ENCODE measurements at regions not wholly inside any gene's neighbourhood (a gene's known extent, or its start where the extent isn't known, plus 50 kb on each side); places are given as distances from the start of the nearest gene placed in this dataset.

DNA sequence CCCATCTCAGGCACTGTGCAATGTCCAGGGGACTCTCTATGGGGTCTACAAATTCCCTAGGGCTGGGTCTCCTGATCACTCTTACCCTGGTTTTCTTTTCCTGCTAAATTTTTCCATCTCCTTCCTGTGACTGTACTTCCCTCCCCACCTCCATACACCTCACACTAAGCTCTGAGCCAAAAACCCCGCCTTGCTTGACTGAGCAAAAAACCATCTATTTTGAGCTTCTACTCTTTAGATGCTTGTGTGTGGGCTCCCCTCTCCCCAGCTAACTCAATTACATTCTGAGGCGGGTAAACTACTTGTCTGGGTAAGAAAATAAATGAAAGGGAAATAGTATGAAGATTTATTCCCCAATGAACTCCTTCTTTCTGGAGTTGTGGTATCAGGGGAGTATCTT, 187.9 kb downstream of the PTPRU start:
- H3K27ac ChIP-seq (ENCODE audit: low read depth in 2 of 2, low read length in 1 of 2) = no peak overlapping the region
- no peaks in the 10 kb centered on the region for H3K36me3 ChIP-seq (ENCODE audit: control insufficient read depth in 2 of 2, insufficient read depth in 2 of 2, low read length in 1 of 2)
- 79 to 81% methylated on average over 2 of the region's 2 CpGs for WGBS, 2 donors
- H3K9me3 ChIP-seq (ENCODE audit: control insufficient read depth in 2 of 2, insufficient read depth in 1 of 2, low read depth in 1 of 2, low read length in 1 of 2) = peaks cover 0 to 2% of the 10 kb centered on the region in 2 donors
- peaks cover 0 to 3% of the 10 kb centered on the region in 2 donors for H3K4me1 ChIP-seq (ENCODE audit: control insufficient read depth in 2 of 2, insufficient read depth in 2 of 2, low read length in 1 of 2)
- no peaks in the 10 kb centered on the region for H3K27me3 ChIP-seq (ENCODE audit: control insufficient read depth in 1 of 2, insufficient read depth in 2 of 2, low read length in 2 of 2)
- no peak overlapping the region for H3K4me3 ChIP-seq (ENCODE audit: low read depth in 1 of 2, low read length in 2 of 2)

DNA sequence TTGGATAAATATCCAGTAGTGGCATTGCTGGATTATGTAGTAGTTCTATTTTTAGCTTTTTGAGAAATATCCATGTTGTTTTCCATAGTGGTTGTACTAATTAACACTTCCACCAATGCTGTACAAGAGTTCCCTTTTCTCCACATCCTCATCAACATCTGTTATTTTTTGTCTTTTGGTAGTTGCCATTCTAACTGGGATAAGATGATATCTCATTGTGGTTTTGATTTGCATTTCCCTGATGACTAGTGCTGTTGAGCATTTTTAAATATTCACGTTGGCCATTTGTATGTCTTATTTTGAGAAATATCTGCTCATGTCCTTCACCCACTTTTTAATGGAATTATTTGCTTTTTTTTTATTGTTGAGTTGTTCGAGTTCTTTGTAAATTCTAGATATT, 183.9 kb downstream of the PTPRU start:
- Histone ChIP-seq H3K4me1 (ENCODE audit: control insufficient read depth in 2 of 2, insufficient read depth in 2 of 2, low read length in 1 of 2) (peaks cover 0 to 3% of the 10 kb centered on the region in 2 donors), H3K36me3 (ENCODE audit: control insufficient read depth in 2 of 2, insufficient read depth in 2 of 2, low read length in 1 of 2) (no peaks in the 10 kb centered on the region), H3K27me3 (ENCODE audit: control insufficient read depth in 1 of 2, insufficient read depth in 2 of 2, low read length in 2 of 2) (no peaks in the 10 kb centered on the region), H3K4me3 (ENCODE audit: low read depth in 1 of 2, low read length in 2 of 2) (no peak overlapping the region), H3K27ac (ENCODE audit: low read depth in 2 of 2, low read length in 1 of 2) (no peak overlapping the region), H3K9me3 (ENCODE audit: control insufficient read depth in 2 of 2, insufficient read depth in 1 of 2, low read depth in 1 of 2, low read length in 1 of 2) (no peaks in the 10 kb centered on the region)
- WGBS, 2 donors = 70 to 74% methylated on average over 2 of the region's 2 CpGs

DNA sequence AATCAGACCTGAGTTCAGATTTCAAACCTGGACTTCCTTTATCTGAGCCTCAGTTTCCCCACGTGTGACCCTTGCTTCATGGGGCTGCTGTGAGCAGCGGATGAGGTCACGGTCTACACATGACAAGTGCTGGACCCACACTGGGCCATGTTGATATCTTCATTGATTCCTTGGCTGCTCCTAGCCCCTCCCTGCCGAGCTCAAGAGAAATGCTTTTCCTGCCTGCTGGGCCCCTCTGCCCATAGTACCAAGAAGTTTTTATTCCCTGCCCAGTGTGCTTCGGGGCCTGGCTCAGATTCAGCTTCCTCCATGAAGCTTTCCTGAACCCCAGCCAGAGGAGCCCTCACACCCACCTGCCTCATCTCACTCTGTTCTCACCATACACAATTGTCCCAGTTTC, 181.6 kb downstream of the PTPRU start:
- Histone ChIP-seq H3K27me3 (ENCODE audit: control insufficient read depth in 1 of 2, insufficient read depth in 2 of 2, low read length in 2 of 2) (no peaks in the 10 kb centered on the region), H3K4me3 (ENCODE audit: low read depth in 1 of 2, low read length in 2 of 2) (no peak overlapping the region), H3K36me3 (ENCODE audit: control insufficient read depth in 2 of 2, insufficient read depth in 2 of 2, low read length in 1 of 2) (no peaks in the 10 kb centered on the region), H3K4me1 (ENCODE audit: control insufficient read depth in 2 of 2, insufficient read depth in 2 of 2, low read length in 1 of 2) (peaks cover 0 to 6% of the 10 kb centered on the region in 2 donors), H3K27ac (ENCODE audit: low read depth in 2 of 2, low read length in 1 of 2) (no peak overlapping the region), H3K9me3 (ENCODE audit: control insufficient read depth in 2 of 2, insufficient read depth in 1 of 2, low read depth in 1 of 2, low read length in 1 of 2) (no peaks in the 10 kb centered on the region)
- 73 to 76% methylated on average over 5 of the region's 5 CpGs for WGBS, 2 donors

DNA sequence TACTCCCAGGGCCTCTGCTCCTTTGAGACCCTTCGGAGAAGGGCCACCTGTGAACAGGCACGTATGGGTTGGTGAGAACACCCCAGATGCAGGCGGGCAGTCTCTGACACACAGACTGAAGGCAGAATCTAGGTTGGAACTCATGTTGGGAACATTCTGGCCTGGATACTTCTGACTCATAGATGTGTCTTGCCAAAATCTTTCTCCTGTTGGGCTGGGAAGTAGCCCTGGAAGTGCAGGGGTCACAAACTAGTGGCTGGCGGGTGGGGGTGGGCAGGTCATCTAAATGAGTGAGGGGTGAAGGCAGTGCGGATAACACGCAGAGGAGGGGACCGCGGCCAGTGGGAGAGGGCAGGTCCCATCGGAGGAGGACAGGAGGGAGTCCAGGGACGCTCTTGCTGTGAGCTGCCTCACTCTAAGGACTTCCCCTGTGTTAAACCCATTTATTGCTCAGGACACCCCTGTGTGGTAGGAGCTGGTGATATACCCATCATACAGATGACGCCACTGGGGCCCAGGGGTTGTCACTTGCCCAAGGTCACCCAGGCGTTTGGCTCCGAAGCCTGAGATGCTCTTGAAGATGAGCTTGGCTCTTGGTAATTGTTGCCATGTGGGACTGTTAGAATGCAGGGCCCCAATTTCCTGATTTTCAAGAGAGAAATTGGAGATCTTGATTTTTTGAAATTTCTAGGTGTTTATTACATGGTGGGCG, 181.0 kb downstream of the PTPRU start:
- Histone ChIP-seq H3K9me3 (ENCODE audit: control insufficient read depth in 2 of 2, insufficient read depth in 1 of 2, low read depth in 1 of 2, low read length in 1 of 2) (no peaks in the 10 kb centered on the region), H3K4me1 (ENCODE audit: control insufficient read depth in 2 of 2, insufficient read depth in 2 of 2, low read length in 1 of 2) (peaks cover 4 to 6% of the 10 kb centered on the region in 2 donors), H3K27me3 (ENCODE audit: control insufficient read depth in 1 of 2, insufficient read depth in 2 of 2, low read length in 2 of 2) (no peaks in the 10 kb centered on the region), H3K36me3 (ENCODE audit: control insufficient read depth in 2 of 2, insufficient read depth in 2 of 2, low read length in 1 of 2) (no peaks in the 10 kb centered on the region), H3K27ac (ENCODE audit: low read depth in 2 of 2, low read length in 1 of 2) (peak overlapping the region in 1 of 2 donors; percentile 22), H3K4me3 (ENCODE audit: low read depth in 1 of 2, low read length in 2 of 2) (no peak overlapping the region)
- 78 to 83% methylated on average over 14 of the region's 14 CpGs for WGBS, 2 donors

DNA sequence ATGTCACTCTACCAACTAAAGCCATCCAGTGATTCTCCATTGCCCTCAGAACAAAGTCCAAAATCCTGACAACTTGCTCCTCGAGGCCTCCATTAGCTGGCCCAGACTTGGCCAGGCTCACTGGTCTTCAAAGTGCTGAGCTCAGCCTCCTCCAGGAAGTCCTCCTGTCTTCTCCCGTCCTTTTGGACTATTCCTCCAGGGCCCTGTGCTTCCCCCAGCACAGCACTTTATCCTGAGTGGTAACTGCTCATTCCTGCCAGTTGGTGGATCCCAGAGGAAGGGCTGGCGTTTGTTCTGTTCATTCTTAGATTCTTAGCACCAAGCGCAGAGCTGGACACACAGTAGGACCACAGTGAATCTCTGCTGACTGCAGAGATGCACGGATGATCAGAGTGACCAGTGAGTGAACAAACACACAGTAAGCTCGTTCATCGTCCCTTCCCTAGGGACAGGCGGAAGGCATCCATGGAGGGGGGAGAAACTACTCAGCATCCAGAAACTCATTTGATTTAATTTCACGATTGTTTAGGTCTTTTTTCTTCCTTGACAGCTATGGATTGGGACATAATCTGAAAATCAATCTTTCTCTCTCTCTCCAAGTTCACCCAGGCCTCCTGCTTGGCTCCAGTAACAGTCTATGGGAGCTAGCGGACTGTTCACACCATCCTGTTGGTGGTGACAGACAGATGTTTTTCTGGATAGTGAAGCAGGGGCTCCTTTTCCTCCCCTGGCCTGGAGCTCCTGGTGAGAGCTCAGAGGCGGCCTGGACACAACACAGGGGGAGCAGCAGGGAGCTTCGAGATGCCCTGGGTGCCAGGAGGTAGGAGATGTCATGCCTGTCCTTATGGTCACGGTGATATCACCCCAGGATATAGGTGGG, 180.2 kb downstream of the PTPRU start:
- Histone ChIP-seq H3K4me3 (ENCODE audit: low read depth in 1 of 2, low read length in 2 of 2) (no peak overlapping the region), H3K9me3 (ENCODE audit: control insufficient read depth in 2 of 2, insufficient read depth in 1 of 2, low read depth in 1 of 2, low read length in 1 of 2) (no peaks in the 10 kb centered on the region), H3K36me3 (ENCODE audit: control insufficient read depth in 2 of 2, insufficient read depth in 2 of 2, low read length in 1 of 2) (no peaks in the 10 kb centered on the region), H3K27me3 (ENCODE audit: control insufficient read depth in 1 of 2, insufficient read depth in 2 of 2, low read length in 2 of 2) (no peaks in the 10 kb centered on the region), H3K27ac (ENCODE audit: low read depth in 2 of 2, low read length in 1 of 2) (peak overlapping the region in 1 of 2 donors; percentile 22), H3K4me1 (ENCODE audit: control insufficient read depth in 2 of 2, insufficient read depth in 2 of 2, low read length in 1 of 2) (peaks cover 4 to 6% of the 10 kb centered on the region in 2 donors)
- WGBS, 2 donors = 42 to 51% methylated on average over 13 of the region's 13 CpGs

DNA sequence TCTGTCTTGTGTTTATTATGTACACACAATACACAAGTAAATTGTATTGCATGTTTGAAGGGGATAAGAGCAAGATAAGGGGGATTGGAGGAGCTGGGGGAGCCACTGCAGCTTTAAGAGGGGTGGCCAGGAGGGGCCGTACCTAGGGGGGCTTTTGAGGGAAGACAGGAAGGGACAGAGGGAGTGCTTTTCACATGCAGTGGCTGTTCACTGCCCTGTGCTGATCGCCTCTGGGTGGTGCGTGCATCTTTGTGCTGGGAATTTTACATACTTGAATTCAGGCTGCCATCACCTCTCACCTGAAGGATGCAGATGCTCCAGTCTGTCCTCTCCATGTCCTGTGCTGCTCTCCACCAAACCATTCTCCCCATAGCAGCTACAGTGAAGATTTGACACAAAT, 179.5 kb downstream of the PTPRU start:
- Histone ChIP-seq H3K4me1 (ENCODE audit: control insufficient read depth in 2 of 2, insufficient read depth in 2 of 2, low read length in 1 of 2) (peaks cover 4 to 6% of the 10 kb centered on the region in 2 donors), H3K36me3 (ENCODE audit: control insufficient read depth in 2 of 2, insufficient read depth in 2 of 2, low read length in 1 of 2) (no peaks in the 10 kb centered on the region), H3K9me3 (ENCODE audit: control insufficient read depth in 2 of 2, insufficient read depth in 1 of 2, low read depth in 1 of 2, low read length in 1 of 2) (no peaks in the 10 kb centered on the region), H3K4me3 (ENCODE audit: low read depth in 1 of 2, low read length in 2 of 2) (no peak overlapping the region), H3K27me3 (ENCODE audit: control insufficient read depth in 1 of 2, insufficient read depth in 2 of 2, low read length in 2 of 2) (no peaks in the 10 kb centered on the region), H3K27ac (ENCODE audit: low read depth in 2 of 2, low read length in 1 of 2) (no peak overlapping the region)
- 36 to 41% methylated on average over 3 of the region's 3 CpGs for WGBS, 2 donors

DNA sequence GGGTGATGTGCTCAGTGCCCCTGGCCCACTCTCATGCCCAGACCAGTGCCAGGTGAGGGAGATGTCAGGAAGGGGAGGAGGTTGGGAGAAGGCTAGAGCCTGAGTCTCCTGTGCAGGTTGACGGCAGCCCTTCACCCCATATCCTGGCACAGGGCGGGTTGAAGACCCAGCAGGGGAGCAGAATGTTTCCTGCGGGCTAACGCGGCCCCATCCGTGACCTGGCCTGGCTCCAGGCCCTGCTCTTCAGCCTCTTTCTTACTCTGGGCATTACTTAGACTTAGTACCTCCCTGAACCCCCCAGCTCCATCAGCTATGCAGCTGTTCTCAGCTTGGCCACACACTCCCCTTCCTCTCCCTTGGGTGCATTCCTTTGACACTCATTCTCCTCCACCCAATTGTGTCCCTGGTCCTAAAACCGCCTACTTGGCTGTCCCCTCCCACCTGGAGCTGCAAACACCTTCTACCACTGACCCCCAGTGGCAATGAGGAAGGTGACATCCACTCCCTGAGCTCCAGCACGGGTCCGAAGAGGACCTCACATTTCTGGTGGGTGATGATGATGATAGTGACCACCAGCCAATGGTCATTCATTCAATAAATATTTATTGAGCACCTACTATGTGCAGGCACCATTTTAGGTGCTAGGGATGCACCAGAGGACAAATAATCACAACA, 179.0 kb downstream of the PTPRU start:
- Histone ChIP-seq H3K27ac (ENCODE audit: low read depth in 2 of 2, low read length in 1 of 2) (no peak overlapping the region), H3K27me3 (ENCODE audit: control insufficient read depth in 1 of 2, insufficient read depth in 2 of 2, low read length in 2 of 2) (no peaks in the 10 kb centered on the region), H3K36me3 (ENCODE audit: control insufficient read depth in 2 of 2, insufficient read depth in 2 of 2, low read length in 1 of 2) (no peaks in the 10 kb centered on the region), H3K4me3 (ENCODE audit: low read depth in 1 of 2, low read length in 2 of 2) (no peak overlapping the region), H3K4me1 (ENCODE audit: control insufficient read depth in 2 of 2, insufficient read depth in 2 of 2, low read length in 1 of 2) (peaks cover 4 to 6% of the 10 kb centered on the region in 2 donors), H3K9me3 (ENCODE audit: control insufficient read depth in 2 of 2, insufficient read depth in 1 of 2, low read depth in 1 of 2, low read length in 1 of 2) (no peaks in the 10 kb centered on the region)
- 41 to 47% methylated on average over 9 of the region's 9 CpGs for WGBS, 2 donors

DNA sequence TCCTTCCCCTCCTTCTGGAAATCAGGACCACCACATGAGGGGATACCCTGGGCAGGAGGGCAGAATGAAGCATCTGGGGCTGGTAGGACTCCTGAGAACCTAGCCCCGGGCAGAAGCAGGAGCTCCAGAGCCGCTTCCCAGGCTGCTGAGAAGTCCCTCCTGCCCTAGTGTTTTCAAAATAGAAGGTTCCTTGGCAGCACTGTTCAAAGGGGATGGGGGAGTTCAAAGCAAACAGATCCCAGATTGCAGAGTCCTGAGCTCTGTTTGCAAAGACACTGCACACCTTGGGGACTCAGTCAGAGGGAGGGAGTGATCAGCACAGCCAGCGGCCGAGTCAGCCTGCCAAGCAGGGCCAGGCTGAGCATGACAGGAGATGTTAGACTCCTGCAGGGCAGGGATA, 177.8 kb downstream of the PTPRU start:
- no peak overlapping the region for H3K4me3 ChIP-seq (ENCODE audit: low read depth in 1 of 2, low read length in 2 of 2)
- no peaks in the 10 kb centered on the region for H3K9me3 ChIP-seq (ENCODE audit: control insufficient read depth in 2 of 2, insufficient read depth in 1 of 2, low read depth in 1 of 2, low read length in 1 of 2)
- H3K27ac ChIP-seq (ENCODE audit: low read depth in 2 of 2, low read length in 1 of 2) = no peak overlapping the region
- no peaks in the 10 kb centered on the region for H3K27me3 ChIP-seq (ENCODE audit: control insufficient read depth in 1 of 2, insufficient read depth in 2 of 2, low read length in 2 of 2)
- H3K36me3 ChIP-seq (ENCODE audit: control insufficient read depth in 2 of 2, insufficient read depth in 2 of 2, low read length in 1 of 2) = no peaks in the 10 kb centered on the region
- WGBS, 2 donors = 41 to 42% methylated on average over 4 of the region's 4 CpGs
- peaks cover 4 to 6% of the 10 kb centered on the region in 2 donors for H3K4me1 ChIP-seq (ENCODE audit: control insufficient read depth in 2 of 2, insufficient read depth in 2 of 2, low read length in 1 of 2)

DNA sequence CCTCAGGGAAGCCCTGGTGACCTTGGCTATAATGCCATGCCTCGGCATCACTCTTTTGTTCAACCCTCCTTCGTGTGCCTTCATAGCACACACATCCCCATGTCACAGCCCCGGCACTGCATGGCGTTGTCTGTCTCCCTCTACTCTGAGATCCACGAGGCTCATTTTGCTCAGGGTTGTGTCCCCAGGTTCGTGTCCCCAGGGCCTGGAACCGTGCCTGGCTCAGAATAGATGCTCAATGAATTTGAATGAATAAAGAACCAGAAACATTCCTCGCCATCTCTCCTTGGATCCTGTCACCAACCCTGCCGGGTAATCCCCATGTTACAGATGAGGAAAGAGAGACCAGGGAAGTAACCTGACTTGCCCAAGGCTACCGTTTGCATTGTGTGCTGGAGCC, 177.3 kb downstream of the PTPRU start:
- Histone ChIP-seq H3K9me3 (ENCODE audit: control insufficient read depth in 2 of 2, insufficient read depth in 1 of 2, low read depth in 1 of 2, low read length in 1 of 2) (no peaks in the 10 kb centered on the region), H3K4me3 (ENCODE audit: low read depth in 1 of 2, low read length in 2 of 2) (no peak overlapping the region), H3K36me3 (ENCODE audit: control insufficient read depth in 2 of 2, insufficient read depth in 2 of 2, low read length in 1 of 2) (no peaks in the 10 kb centered on the region), H3K27ac (ENCODE audit: low read depth in 2 of 2, low read length in 1 of 2) (no peak overlapping the region), H3K4me1 (ENCODE audit: control insufficient read depth in 2 of 2, insufficient read depth in 2 of 2, low read length in 1 of 2) (peaks cover 4 to 6% of the 10 kb centered on the region in 2 donors), H3K27me3 (ENCODE audit: control insufficient read depth in 1 of 2, insufficient read depth in 2 of 2, low read length in 2 of 2) (no peaks in the 10 kb centered on the region)
- 63 to 69% methylated on average over 10 of the region's 10 CpGs for WGBS, 2 donors

Measured in esophagus (tissue), 2 donors.